Mesenchymal stem cell (in vitro differentiated cells and primary cell): ENCODE measurements at regions not wholly inside any gene's neighbourhood (a gene's known extent, or its start where the extent isn't known, plus 50 kb on each side); places are given as distances from the start of the nearest gene placed in this dataset.
"Not testable (repeated sequence)": the region's sequence is repeated elsewhere in the genome, so short reads cannot be mapped to it uniquely, and the experiment has no call there.

Source experiments
- DNase-seq: peaks from one replicate; pipeline ENCODE4 v3.0.0-alpha.2; 2013
- H2AFZ ChIP-seq: one replicate; pipeline ENCODE4 v1.6.1; 2013; ENCODE audit warnings: low read depth, mild to moderate bottlenecking, control low read depth, inconsistent platforms, low read length, moderate library complexity
- H2AK5ac ChIP-seq: 2 replicates; pipeline ENCODE4 v1.6.1; 2013; ENCODE audit warnings: low read length, moderate library complexity, mild to moderate bottlenecking, inconsistent platforms; ENCODE audit not compliant: severe bottlenecking
- H2BK120ac ChIP-seq: one replicate; pipeline ENCODE4 v1.6.1; 2013; ENCODE audit warnings: low read depth, mild to moderate bottlenecking, inconsistent platforms, low read length, moderate library complexity
- H2BK12ac ChIP-seq, 2 experiments: one replicate each; pipeline ENCODE4 v1.6.1; 2013; ENCODE audit warnings: inconsistent platforms in 2 of 2, low read length in 2 of 2, mild to moderate bottlenecking in 2 of 2, moderate library complexity in 2 of 2, control low read depth in 1 of 2
- H2BK15ac ChIP-seq: one replicate; pipeline ENCODE4 v1.6.1; 2013; ENCODE audit warnings: mild to moderate bottlenecking, low read depth, inconsistent platforms; ENCODE audit not compliant: poor library complexity, severe bottlenecking
- H2BK5ac ChIP-seq: 2 replicates; pipeline ENCODE4 v1.6.1; 2013; ENCODE audit warnings: low read depth, mild to moderate bottlenecking, low read length, control low read depth, inconsistent platforms; ENCODE audit not compliant: poor library complexity, severe bottlenecking
- H3K14ac ChIP-seq, 2 experiments: one replicate each; pipeline ENCODE4 v1.6.1; 2013; ENCODE audit warnings: inconsistent platforms in 2 of 2, low read length in 2 of 2, control low read depth in 1 of 2, mild to moderate bottlenecking in 1 of 2, moderate library complexity in 1 of 2
- H3K18ac ChIP-seq, 2 experiments: one replicate each; pipeline ENCODE4 v1.6.1; 2013; ENCODE audit warnings: inconsistent platforms in 2 of 2, low read length in 2 of 2, control low read depth in 1 of 2, low read depth in 1 of 2, mild to moderate bottlenecking in 1 of 2
- H3K23ac ChIP-seq, 2 experiments: one replicate each; pipeline ENCODE4 v1.6.1; 2013; ENCODE audit warnings: inconsistent platforms in 2 of 2, low read length in 2 of 2, mild to moderate bottlenecking in 2 of 2, moderate library complexity in 2 of 2, control low read depth in 1 of 2
- H3K27ac ChIP-seq: 2 replicates; pipeline ENCODE4 v1.5.1; 2013; ENCODE audit warnings: mild to moderate bottlenecking, moderate library complexity, low read length, control low read depth, inconsistent platforms; ENCODE audit not compliant: poor library complexity, severe bottlenecking
- H3K27me3 ChIP-seq, 2 experiments: 2 replicates each; pipeline versions ENCODE4 v1.6.1 to v1.7.0; 2013; ENCODE audit warnings: low read length in 2 of 2, mild to moderate bottlenecking in 2 of 2, moderate library complexity in 2 of 2, control low read depth in 1 of 2, inconsistent platforms in 1 of 2; ENCODE audit not compliant: control insufficient read depth in 1 of 2, insufficient read depth in 1 of 2
- H3K36me3 ChIP-seq, 2 experiments: 2 replicates each; pipeline versions ENCODE4 v1.6.1 to v1.7.0; 2013; ENCODE audit warnings: low read length in 2 of 2, control low read depth in 1 of 2, inconsistent platforms in 1 of 2, low read depth in 1 of 2, mild to moderate bottlenecking in 1 of 2; ENCODE audit not compliant: insufficient read depth in 2 of 2, control insufficient read depth in 1 of 2
- H3K4ac ChIP-seq, 2 experiments: one replicate each; pipeline ENCODE4 v1.6.1; 2013; ENCODE audit warnings: inconsistent platforms in 2 of 2, low read length in 2 of 2, mild to moderate bottlenecking in 2 of 2, moderate library complexity in 2 of 2, control low read depth in 1 of 2, low read depth in 1 of 2
- H3K4me1 ChIP-seq: 2 replicates; pipeline ENCODE4 v1.6.1; 2013; ENCODE audit warnings: low read depth, low read length, control low read depth; ENCODE audit not compliant: control insufficient read depth, insufficient read depth
- H3K4me2 ChIP-seq: 2 replicates; pipeline ENCODE4 v1.6.1; 2013; ENCODE audit warnings: low read length, mild to moderate bottlenecking, inconsistent platforms; ENCODE audit not compliant: poor library complexity, severe bottlenecking
- H3K4me3 ChIP-seq, 2 experiments: 2 replicates each; pipeline versions ENCODE4 v1.5.1 to v1.7.0; 2013; ENCODE audit warnings: low read length in 2 of 2, mild to moderate bottlenecking in 2 of 2, control low read depth in 1 of 2, low read depth in 1 of 2; ENCODE audit not compliant: insufficient read depth in 1 of 2
- H3K79me1 ChIP-seq: replicated peaks from 2 replicates; pipeline ENCODE4 v1.6.1; 2013; ENCODE audit warnings: mild to moderate bottlenecking, control low read depth, low read length, inconsistent platforms; ENCODE audit not compliant: poor library complexity, severe bottlenecking
- H3K9ac ChIP-seq: 2 replicates; pipeline ENCODE4 v1.7.0; 2013; ENCODE audit warnings: mild to moderate bottlenecking, low read length, moderate library complexity
- H3K9me3 ChIP-seq: 2 replicates; pipeline ENCODE4 v1.7.0; 2013; ENCODE audit warnings: mild to moderate bottlenecking, low read length; ENCODE audit not compliant: control insufficient read depth
- H4K8ac ChIP-seq: one replicate; pipeline ENCODE4 v1.6.1; 2013; ENCODE audit warnings: inconsistent platforms, mild to moderate bottlenecking, low read length, moderate library complexity
- H4K91ac ChIP-seq: one replicate; pipeline ENCODE4 v1.6.1; 2013; ENCODE audit warnings: mild to moderate bottlenecking, low read length, inconsistent platforms
- WGBS: methylation state at CpG from one replicate; pipeline ENCODE4 v1.1.7; 2013; ENCODE audit warnings: mixed read lengths; 5-methylcytosine and 5-hydroxymethylcytosine counted together

DNA sequence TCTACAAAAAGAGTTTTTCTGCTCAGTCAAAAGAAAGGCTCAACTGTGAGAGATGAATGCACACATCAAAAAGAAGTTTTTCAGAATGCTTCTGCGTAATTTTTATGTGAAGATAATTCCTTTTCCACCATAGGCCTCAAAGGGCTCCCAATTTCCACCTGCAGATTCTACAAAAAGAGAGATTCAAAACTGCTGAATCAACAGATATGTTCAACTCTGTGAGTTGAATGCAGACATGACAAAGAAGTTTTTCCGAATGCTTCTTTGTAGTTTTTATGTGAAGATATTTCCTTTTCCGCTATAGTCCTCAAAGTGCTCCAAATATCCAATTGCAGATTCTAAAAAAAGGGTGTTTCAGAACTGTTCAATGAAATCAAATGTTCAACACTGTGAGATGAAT lies 300.8 kb upstream of the DEFB115 start:
- not testable (repeated sequence) for H3K4me3 ChIP-seq, H4K8ac ChIP-seq, H3K14ac ChIP-seq, DNase-seq, H3K23ac ChIP-seq, H2AK5ac ChIP-seq, H3K79me1 ChIP-seq, H3K4me2 ChIP-seq, H2BK120ac ChIP-seq, H2BK15ac ChIP-seq, H3K9ac ChIP-seq, H3K18ac ChIP-seq, H2BK12ac ChIP-seq, H3K4ac ChIP-seq, H2BK5ac ChIP-seq, H3K27me3 ChIP-seq, H4K91ac ChIP-seq, H3K9me3 ChIP-seq, H3K4me1 ChIP-seq, H3K36me3 ChIP-seq, H3K27ac ChIP-seq, H2AFZ ChIP-seq
- 68% methylated on average over 3 of the region's 3 CpGs for WGBS

DNA sequence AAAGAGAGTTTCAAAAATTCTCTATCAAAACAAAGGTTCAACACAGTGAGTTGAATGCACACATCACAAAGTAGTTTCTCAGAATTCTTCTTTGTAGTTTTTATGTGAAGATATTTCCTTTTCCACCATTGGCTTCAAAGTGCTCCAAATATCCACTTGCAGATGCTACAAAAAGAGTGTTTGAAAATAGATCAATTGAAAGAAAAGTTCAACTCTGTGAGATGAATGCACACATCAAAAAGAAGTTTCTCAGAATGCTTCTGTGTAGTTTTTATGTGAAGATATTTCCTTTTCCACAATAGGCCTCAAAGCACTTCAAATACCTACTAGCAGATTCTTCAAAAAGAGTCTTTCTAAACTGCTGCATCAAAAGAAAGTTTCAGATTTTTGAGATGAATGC lies 298.3 kb upstream of the DEFB115 start:
- H3K4me2 ChIP-seq, H2AFZ ChIP-seq, H4K91ac ChIP-seq, H3K27me3 ChIP-seq, H3K14ac ChIP-seq, H3K27ac ChIP-seq, H3K36me3 ChIP-seq, H3K4ac ChIP-seq, H4K8ac ChIP-seq, H3K79me1 ChIP-seq, DNase-seq, H2BK12ac ChIP-seq, H3K9me3 ChIP-seq, H3K4me1 ChIP-seq, H3K9ac ChIP-seq, H2AK5ac ChIP-seq, H2BK5ac ChIP-seq, H2BK15ac ChIP-seq, H3K23ac ChIP-seq, H3K18ac ChIP-seq, H2BK120ac ChIP-seq, H3K4me3 ChIP-seq: not testable (repeated sequence)

DNA sequence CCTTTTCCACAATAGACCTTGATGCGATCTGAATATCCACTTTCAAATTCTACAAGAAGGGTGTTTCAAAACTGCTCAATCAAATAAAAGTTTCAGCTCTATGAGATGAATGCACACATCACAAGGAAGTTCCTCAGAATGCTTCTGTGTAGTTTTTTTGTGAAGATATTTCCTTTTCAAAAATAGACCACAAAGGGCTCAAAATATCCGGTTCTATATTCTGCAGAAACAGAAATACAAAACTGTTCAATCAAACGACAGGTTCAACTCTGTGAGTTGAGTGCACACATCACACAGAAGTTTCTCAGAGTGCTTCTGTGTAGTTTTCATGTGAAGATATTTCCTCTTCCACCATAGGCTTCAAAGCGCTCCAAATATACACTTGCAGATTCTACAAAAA lies 293.9 kb upstream of the DEFB115 start:
- Histone ChIP-seq H3K9ac (no peak overlapping the region), H3K4ac (no peak overlapping the region), H2AK5ac (no peak overlapping the region), H2BK15ac (no peak overlapping the region), H2AFZ (no peak overlapping the region), H3K27me3 (no peaks in the 10 kb centered on the region), H4K8ac (no peak overlapping the region), H2BK5ac (no peak overlapping the region), H3K79me1 (no peaks in the 10 kb centered on the region), H3K4me1 (no peaks in the 10 kb centered on the region), H3K14ac (no peak overlapping the region), H3K18ac (no peak overlapping the region), H3K36me3 (no peaks in the 10 kb centered on the region), H3K27ac (no peak overlapping the region), H3K9me3 (no peaks in the 10 kb centered on the region), H3K23ac (no peak overlapping the region), H2BK12ac (no peak overlapping the region), H3K4me2 (no peak overlapping the region), H2BK120ac (no peak overlapping the region), H4K91ac (no peak overlapping the region), H3K4me3 (no peak overlapping the region)
- no peak for DNase-seq
- 57% methylated on average over 3 of the region's 4 CpGs for WGBS

GRCh38 chr20:30975859-30976258 lies 281.6 kb upstream of the DEFB115 start:
- H3K4ac ChIP-seq, H4K8ac ChIP-seq, H3K18ac ChIP-seq, DNase-seq, H3K4me2 ChIP-seq, H3K27ac ChIP-seq, H2BK120ac ChIP-seq, H2BK5ac ChIP-seq, H2AK5ac ChIP-seq, H3K23ac ChIP-seq, H3K9ac ChIP-seq, H4K91ac ChIP-seq, H3K4me1 ChIP-seq, H3K14ac ChIP-seq, H2BK15ac ChIP-seq, H3K27me3 ChIP-seq, H2AFZ ChIP-seq, H3K36me3 ChIP-seq, H3K79me1 ChIP-seq, H2BK12ac ChIP-seq, H3K9me3 ChIP-seq, H3K4me3 ChIP-seq: not testable (repeated sequence)
- whole genome bisulfite sequencing: 87% methylated on average over 13 of the region's 13 CpGs
